GM23248 (cell line): ENCODE measurements at regions not wholly inside any gene's neighbourhood (a gene's known extent, or its start where the extent isn't known, plus 50 kb on each side); places are given as distances from the start of the nearest gene placed in this dataset.

ENCODE experiments used
- EZH2 ChIP-seq: fragments of 200-600 bp; sonication (generic); IDR thresholded peaks from 2 replicates; pipeline ENCODE4 v1.6.1; 2018; ENCODE audit warnings: antibody characterized with exemption, mild to moderate bottlenecking; ENCODE audit not compliant: insufficient read depth, poor library complexity, severe bottlenecking
- EZH2phosphoT487 ChIP-seq: fragments of 200-600 bp; sonication (generic); IDR thresholded peaks from 2 replicates; pipeline ENCODE4 v1.6.1; 2018; ENCODE audit warnings: antibody characterized with exemption, moderate library complexity, mild to moderate bottlenecking, low read depth; ENCODE audit not compliant: insufficient read depth

DNA sequence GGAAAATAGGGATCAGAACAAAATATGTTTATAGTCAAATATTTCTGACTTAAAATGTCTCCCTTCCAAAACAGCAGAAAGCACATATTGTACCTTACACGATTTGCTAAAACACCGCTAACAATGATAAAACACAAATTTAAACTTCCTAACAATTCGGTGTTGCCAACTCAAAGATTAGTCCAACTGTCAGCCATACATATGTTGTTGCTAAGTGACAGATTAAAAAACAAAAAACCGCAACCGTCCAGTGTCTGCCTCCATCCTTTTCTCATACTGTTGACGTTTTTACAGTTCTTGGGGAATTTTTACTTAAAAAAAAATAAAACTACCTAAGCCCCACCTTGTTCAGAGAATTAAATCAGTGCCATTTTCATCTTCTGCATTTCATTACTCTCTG is 118.0 kb downstream of the RAB11FIP2 start:
- no peak for TF ChIP-seq EZH2
- no peak for TF ChIP-seq EZH2phosphoT487
